HCT116 (cell line): ENCODE measurements at regions not wholly inside any gene's neighbourhood (a gene's known extent, or its start where the extent isn't known, plus 50 kb on each side); places are given as distances from the start of the nearest gene placed in this dataset.

Experiments
- ATAC-seq: fragments of 200-7000 bp; cut with Tn5 transposase; 2 replicates; pipeline ENCODE4 v1.9.1; 2020; ENCODE audit warnings: mild to moderate bottlenecking, moderate library complexity
- BruUV-seq: library from RNA; stranded (reverse); fragments of 400-500 nt; replicated peaks from 2 replicates; lab custom pipeline; 2021; lab: Mats Ljungman, UMichigan
- CTCF ChIA-PET: fragments of 300-600 bp; sonication (Branson Sonifier 250); formaldehyde crosslinking; loops from one replicate; lab custom pipeline; 2021; ENCODE audit warnings: antibody characterized with exemption; lab: Charles Lee
- POLR2A ChIA-PET: fragments of 300-600, 350-600 bp; sonication (Branson Sonifier 250); formaldehyde crosslinking; loops from one replicate; lab custom pipeline; 2021; ENCODE audit warnings: antibody characterized with exemption; lab: Charles Lee
- RAD21 ChIA-PET, 2 experiments: fragments of 300-600 bp; sonication (Branson Sonifier 250); formaldehyde crosslinking; loops; one replicate each; lab custom pipeline; 2023; ENCODE audit warnings: low total read pairs in 2 of 2; ENCODE audit not compliant: uncharacterized antibody in 2 of 2, unreplicated experiment in 2 of 2, low non-redundant PET in 1 of 2; lab: Charles Lee
- DNase-seq: peaks from one replicate; pipeline ENCODE4 v3.0.0-alpha.2; 2010; ENCODE audit warnings: low read depth, low spot score
- H2AFZ ChIP-seq: fragments of 200-600 bp; shearing (Covaris generic), sonication (generic); 2 replicates; pipeline ENCODE4 v1.6.1; 2017; ENCODE audit warnings: low read depth, mixed run types, mixed read lengths, antibody characterized with exemption, low read length; ENCODE audit not compliant: poor library complexity, severe bottlenecking
- H3K27ac ChIP-seq: 2 replicates; pipeline ENCODE4 v1.5.1; 2012; ENCODE audit warnings: low read depth, low read length
- H3K27me3 ChIP-seq: fragments of 200-600 bp; sonication (generic); 2 replicates; pipeline ENCODE4 v1.6.1; 2016; ENCODE audit warnings: mixed run types, low read length, mixed read lengths; ENCODE audit not compliant: insufficient read depth
- H3K36me3 ChIP-seq, 2 experiments: fragments of 200-500 bp in 1 of 2; fragments of 200-600 bp in 1 of 2; sonication (Bioruptor generic) in 1 of 2; sonication (generic) in 1 of 2; 2 replicates each; pipeline versions ENCODE4 v1.5.1 to v1.6.1; 2014 to 2016; ENCODE audit warnings: low read length in 2 of 2, inconsistent platforms in 1 of 2, mixed read lengths in 1 of 2, mixed run types in 1 of 2; ENCODE audit not compliant: insufficient read depth in 2 of 2, control insufficient read depth in 1 of 2
- H3K4me1 ChIP-seq, 2 experiments: fragments of 200-600 bp in 1 of 2; sonication (generic) in 1 of 2; 2 replicates each; pipeline versions ENCODE4 v1.5.1 to v1.6.1; 2012 to 2017; ENCODE audit warnings: low read length in 2 of 2, inconsistent platforms in 1 of 2, mild to moderate bottlenecking in 1 of 2, mixed read lengths in 1 of 2, mixed run types in 1 of 2, moderate library complexity in 1 of 2; ENCODE audit not compliant: insufficient read depth in 2 of 2, control insufficient read depth in 1 of 2
- H3K4me2 ChIP-seq: fragments of 200-600 bp; sonication (generic); 2 replicates; pipeline ENCODE4 v1.6.1; 2017; ENCODE audit warnings: mixed run types, low read length, mixed read lengths
- H3K4me3 ChIP-seq, 2 experiments: fragments of 200-600 bp in 1 of 2; sonication (generic) in 1 of 2; replicated peaks in 1 of 2; 2 replicates each; pipeline ENCODE4 v1.5.1; 2011 to 2016; ENCODE audit warnings: low read length in 2 of 2, control low read depth in 1 of 2, low read depth in 1 of 2, mild to moderate bottlenecking in 1 of 2, mixed read lengths in 1 of 2, mixed run types in 1 of 2
- H3K79me2 ChIP-seq: fragments of 200-600 bp; sonication (generic); 2 replicates; pipeline ENCODE4 v1.6.1; 2017; ENCODE audit warnings: mild to moderate bottlenecking, mixed run types, low read length, moderate library complexity, mixed read lengths; ENCODE audit not compliant: insufficient read depth
- H3K9ac ChIP-seq: fragments of 200-600 bp; sonication (generic); 2 replicates; pipeline ENCODE4 v1.6.1; 2016; ENCODE audit warnings: low read length, mixed read lengths
- H3K9me2 ChIP-seq: fragments of 200-600 bp; sonication (generic), shearing (Covaris generic); 2 replicates; pipeline ENCODE4 v1.6.1; 2017; ENCODE audit warnings: mixed run types, mild to moderate bottlenecking, moderate library complexity; ENCODE audit not compliant: insufficient read depth
- H3K9me3 ChIP-seq, 2 experiments: fragments of 200-500 bp in 1 of 2; fragments of 200-600 bp in 1 of 2; sonication (Bioruptor generic) in 1 of 2; sonication (generic) in 1 of 2; 2 replicates each; pipeline ENCODE4 v1.6.1; 2014 to 2017; ENCODE audit warnings: low read length in 2 of 2, mixed read lengths in 2 of 2, inconsistent platforms in 1 of 2, low read depth in 1 of 2, mild to moderate bottlenecking in 1 of 2, mixed run types in 1 of 2, moderate library complexity in 1 of 2; ENCODE audit not compliant: control insufficient read depth in 1 of 2, insufficient read depth in 1 of 2
- H4K20me1 ChIP-seq: fragments of 200-600 bp; sonication (generic), shearing (Covaris generic); 2 replicates; pipeline ENCODE4 v1.6.1; 2017; ENCODE audit warnings: mixed run types, mild to moderate bottlenecking, moderate library complexity; ENCODE audit not compliant: insufficient read depth
- CEBPB ChIP-seq: IDR thresholded peaks from 2 replicates; pipeline ENCODE4 v1.6.1; 2012; ENCODE audit warnings: low read depth
- EGR1 ChIP-seq: IDR thresholded peaks from 2 replicates; pipeline ENCODE4 v1.6.1; 2012; ENCODE audit warnings: low read depth
- ELF1 ChIP-seq: IDR thresholded peaks from 2 replicates; pipeline ENCODE4 v1.6.1; 2012; ENCODE audit warnings: low read depth, borderline replicate concordance
- EZH2 ChIP-seq: fragments of 200-600 bp; sonication (generic); IDR thresholded peaks from 2 replicates; pipeline ENCODE4 v1.6.1; 2017; ENCODE audit warnings: antibody characterized with exemption, mixed run types
- EZH2phosphoT487 ChIP-seq: fragments of 200-600 bp; IDR thresholded peaks from 2 replicates; pipeline ENCODE4 v1.6.1; 2018; ENCODE audit warnings: antibody characterized with exemption, borderline replicate concordance
- JUND ChIP-seq: IDR thresholded peaks from 2 replicates; pipeline ENCODE4 v1.6.1; 2012
- POLR2A ChIP-seq: IDR thresholded peaks from 2 replicates; pipeline ENCODE4 v1.7.0; 2011; ENCODE audit warnings: borderline replicate concordance; ENCODE audit not compliant: insufficient read depth, insufficient read length; ENCODE audit errors: extremely low read depth
- POLR2AphosphoS5 ChIP-seq: IDR thresholded peaks from 2 replicates; pipeline ENCODE4 v1.6.1; 2011; ENCODE audit warnings: mild to moderate bottlenecking, low read depth, low read length, moderate library complexity
- SIN3A ChIP-seq: IDR thresholded peaks from 2 replicates; pipeline ENCODE4 v1.6.1; 2012; ENCODE audit warnings: low read depth
- YY1 ChIP-seq: IDR thresholded peaks from 2 replicates; pipeline ENCODE4 v1.6.1; 2011; ENCODE audit warnings: low read length, low read depth, moderate library complexity, mild to moderate bottlenecking; ENCODE audit not compliant: insufficient replicate concordance; ENCODE audit errors: extremely low read depth
- ZNF274 ChIP-seq: fragments of 200-500 bp; sonication (Bioruptor generic); IDR thresholded peaks from 2 replicates; pipeline ENCODE4 v1.6.1; 2014; ENCODE audit warnings: mild to moderate bottlenecking, low read depth, low read length, inconsistent platforms
- intact Hi-C: fragments of 100-400 bp; cut with micrococcal nuclease; formaldehyde crosslinking; loops from 2 replicates; pipeline ENCODE4 v1.10.0; 2022
- TF ChIP-seq, protein P1 (sequence below): IDR thresholded peaks from 2 replicates; pipeline ENCODE4 v1.6.1; 2011; ENCODE audit warnings: mild to moderate bottlenecking, low read length, moderate library complexity; ENCODE audit not compliant: insufficient replicate concordance; ENCODE audit errors: extremely low read depth
- TF ChIP-seq, protein P2 (sequence below): IDR thresholded peaks from 2 replicates; pipeline ENCODE4 v1.6.1; 2012
- TF ChIP-seq, protein P3 (sequence below): IDR thresholded peaks from 2 replicates; pipeline ENCODE4 v1.6.1; 2012
- TF ChIP-seq, protein P4 (sequence below), 3 experiments: fragments of 200-600 bp in 1 of 3; sonication (generic) in 1 of 3; IDR thresholded peaks in 2 of 3; conservative IDR thresholded peaks in 1 of 3; 2 replicates each; pipeline ENCODE4 v1.5.1; 2012 to 2017; ENCODE audit warnings: low read depth in 2 of 3, low read length in 2 of 3, antibody characterized with exemption in 1 of 3, borderline replicate concordance in 1 of 3, control low read depth in 1 of 3, mild to moderate bottlenecking in 1 of 3, mixed read lengths in 1 of 3, mixed run types in 1 of 3, moderate library complexity in 1 of 3; ENCODE audit not compliant: insufficient read depth in 1 of 3

DNA sequence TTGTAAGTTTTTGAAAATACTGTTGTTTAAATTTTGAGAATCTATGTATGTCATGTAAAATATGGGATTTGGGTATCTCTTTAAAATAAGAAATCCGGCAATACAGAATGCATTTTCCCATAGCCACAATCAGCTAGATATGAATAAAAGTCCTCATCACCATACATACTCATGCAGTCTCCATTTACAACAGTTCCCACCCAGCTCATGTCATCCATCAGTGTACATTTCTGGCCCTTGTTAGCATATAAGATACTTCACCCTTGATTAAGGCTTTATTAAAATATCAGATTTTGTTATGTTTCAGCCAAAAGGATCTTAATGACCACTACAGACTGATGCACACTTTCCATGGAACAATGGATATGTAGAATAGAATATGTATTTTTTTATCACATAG lies 218.0 kb downstream of the DPY19L2 start:
- POLR2A ChIA-PET = no interaction called here
- H3K9ac ChIP-seq = no peak overlapping the region
- H3K9me3 ChIP-seq = no peaks in the 10 kb centered on the region
- H2AFZ ChIP-seq = no peak overlapping the region
- no peak overlapping the region for H3K4me3 ChIP-seq
- CTCF ChIA-PET = no interaction called here
- RAD21 ChIA-PET = no interaction called here
- H3K27ac ChIP-seq = no peak overlapping the region
- no peaks in the 10 kb centered on the region for H3K27me3 ChIP-seq
- H3K9me2 ChIP-seq = no peaks in the 10 kb centered on the region
- BruUV-seq = no TSS peak
- H3K4me1 ChIP-seq = no peaks in the 10 kb centered on the region
- no peak for ATAC-seq
- no peak for DNase-seq
- intact Hi-C loops = no loop called here
- H4K20me1 ChIP-seq = no peaks in the 10 kb centered on the region
- H3K4me2 ChIP-seq = no peak overlapping the region
- no peak for TF ChIP-seq JUND
- TF ChIP-seq POLR2A = no peak
- no peak for TF ChIP-seq EZH2phosphoT487
- TF ChIP-seq, protein P1, sequence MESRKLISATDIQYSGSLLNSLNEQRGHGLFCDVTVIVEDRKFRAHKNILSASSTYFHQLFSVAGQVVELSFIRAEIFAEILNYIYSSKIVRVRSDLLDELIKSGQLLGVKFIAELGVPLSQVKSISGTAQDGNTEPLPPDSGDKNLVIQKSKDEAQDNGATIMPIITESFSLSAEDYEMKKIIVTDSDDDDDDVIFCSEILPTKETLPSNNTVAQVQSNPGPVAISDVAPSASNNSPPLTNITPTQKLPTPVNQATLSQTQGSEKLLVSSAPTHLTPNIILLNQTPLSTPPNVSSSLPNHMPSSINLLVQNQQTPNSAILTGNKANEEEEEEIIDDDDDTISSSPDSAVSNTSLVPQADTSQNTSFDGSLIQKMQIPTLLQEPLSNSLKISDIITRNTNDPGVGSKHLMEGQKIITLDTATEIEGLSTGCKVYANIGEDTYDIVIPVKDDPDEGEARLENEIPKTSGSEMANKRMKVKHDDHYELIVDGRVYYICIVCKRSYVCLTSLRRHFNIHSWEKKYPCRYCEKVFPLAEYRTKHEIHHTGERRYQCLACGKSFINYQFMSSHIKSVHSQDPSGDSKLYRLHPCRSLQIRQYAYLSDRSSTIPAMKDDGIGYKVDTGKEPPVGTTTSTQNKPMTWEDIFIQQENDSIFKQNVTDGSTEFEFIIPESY = no peak
- no peak for TF ChIP-seq EZH2
- TF ChIP-seq CEBPB = no peak
- TF ChIP-seq POLR2AphosphoS5 = no peak
- TF ChIP-seq, protein P2, sequence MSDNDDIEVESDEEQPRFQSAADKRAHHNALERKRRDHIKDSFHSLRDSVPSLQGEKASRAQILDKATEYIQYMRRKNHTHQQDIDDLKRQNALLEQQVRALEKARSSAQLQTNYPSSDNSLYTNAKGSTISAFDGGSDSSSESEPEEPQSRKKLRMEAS = no peak
- no peak for TF ChIP-seq SIN3A
- TF ChIP-seq, protein P3, sequence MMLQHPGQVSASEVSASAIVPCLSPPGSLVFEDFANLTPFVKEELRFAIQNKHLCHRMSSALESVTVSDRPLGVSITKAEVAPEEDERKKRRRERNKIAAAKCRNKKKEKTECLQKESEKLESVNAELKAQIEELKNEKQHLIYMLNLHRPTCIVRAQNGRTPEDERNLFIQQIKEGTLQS = no peak
- TF ChIP-seq ZNF274 = no peak
- TF ChIP-seq EGR1 = no peak
- TF ChIP-seq ELF1 = no peak
- TF ChIP-seq, protein P4, sequence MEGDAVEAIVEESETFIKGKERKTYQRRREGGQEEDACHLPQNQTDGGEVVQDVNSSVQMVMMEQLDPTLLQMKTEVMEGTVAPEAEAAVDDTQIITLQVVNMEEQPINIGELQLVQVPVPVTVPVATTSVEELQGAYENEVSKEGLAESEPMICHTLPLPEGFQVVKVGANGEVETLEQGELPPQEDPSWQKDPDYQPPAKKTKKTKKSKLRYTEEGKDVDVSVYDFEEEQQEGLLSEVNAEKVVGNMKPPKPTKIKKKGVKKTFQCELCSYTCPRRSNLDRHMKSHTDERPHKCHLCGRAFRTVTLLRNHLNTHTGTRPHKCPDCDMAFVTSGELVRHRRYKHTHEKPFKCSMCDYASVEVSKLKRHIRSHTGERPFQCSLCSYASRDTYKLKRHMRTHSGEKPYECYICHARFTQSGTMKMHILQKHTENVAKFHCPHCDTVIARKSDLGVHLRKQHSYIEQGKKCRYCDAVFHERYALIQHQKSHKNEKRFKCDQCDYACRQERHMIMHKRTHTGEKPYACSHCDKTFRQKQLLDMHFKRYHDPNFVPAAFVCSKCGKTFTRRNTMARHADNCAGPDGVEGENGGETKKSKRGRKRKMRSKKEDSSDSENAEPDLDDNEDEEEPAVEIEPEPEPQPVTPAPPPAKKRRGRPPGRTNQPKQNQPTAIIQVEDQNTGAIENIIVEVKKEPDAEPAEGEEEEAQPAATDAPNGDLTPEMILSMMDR (IDR thresholded peaks at IDR 0.05 in 2 of 3, conservative IDR thresholded peaks at IDR 0.05 in 1 of 3; ENCODE audit: borderline replicate concordance in 1 of 3, insufficient read depth in 1 of 3, low read depth in 2 of 3, low read length in 2 of 3) = no peak
- TF ChIP-seq YY1 = no peak
- no peaks in the 10 kb centered on the region for H3K36me3 ChIP-seq
- H3K79me2 ChIP-seq = no peaks in the 10 kb centered on the region
